Ovary (tissue), 3 donors: ENCODE measurements at regions not wholly inside any gene's neighbourhood (a gene's known extent, or its start where the extent isn't known, plus 50 kb on each side); places are given as distances from the start of the nearest gene placed in this dataset.

Experiments used
- EP300 ChIP-seq: sonication (generic); formaldehyde crosslinking; IDR thresholded peaks from one replicate; pipeline ENCODE4 v1.6.1; 2017; ENCODE audit warnings: antibody characterized with exemption
- POLR2A ChIP-seq: fragments of 450-650 bp; IDR thresholded peaks from one replicate; pipeline ENCODE4 v1.6.1; 2017; ENCODE audit warnings: antibody characterized with exemption, mild to moderate bottlenecking, moderate library complexity
- TF ChIP-seq, protein P1 (sequence below), 3 donors: fragments of 450-650 bp in 2 of 3; fragments of 200-600 bp in 1 of 3; IDR thresholded peaks; one replicate each; pipeline versions ENCODE4 v1.5.1 to v1.8.0; 2016 to 2022; ENCODE audit warnings: antibody characterized with exemption in 3 of 3, mild to moderate bottlenecking in 1 of 3
- donor health status: DM: no; HTN: no; CAD: no.

GRCh38 chr15:85892232-85892631 is 97.5 kb upstream of the KLHL25 start:
- TF ChIP-seq EP300 (no peak), POLR2A (no peak)
- TF ChIP-seq, protein P1, sequence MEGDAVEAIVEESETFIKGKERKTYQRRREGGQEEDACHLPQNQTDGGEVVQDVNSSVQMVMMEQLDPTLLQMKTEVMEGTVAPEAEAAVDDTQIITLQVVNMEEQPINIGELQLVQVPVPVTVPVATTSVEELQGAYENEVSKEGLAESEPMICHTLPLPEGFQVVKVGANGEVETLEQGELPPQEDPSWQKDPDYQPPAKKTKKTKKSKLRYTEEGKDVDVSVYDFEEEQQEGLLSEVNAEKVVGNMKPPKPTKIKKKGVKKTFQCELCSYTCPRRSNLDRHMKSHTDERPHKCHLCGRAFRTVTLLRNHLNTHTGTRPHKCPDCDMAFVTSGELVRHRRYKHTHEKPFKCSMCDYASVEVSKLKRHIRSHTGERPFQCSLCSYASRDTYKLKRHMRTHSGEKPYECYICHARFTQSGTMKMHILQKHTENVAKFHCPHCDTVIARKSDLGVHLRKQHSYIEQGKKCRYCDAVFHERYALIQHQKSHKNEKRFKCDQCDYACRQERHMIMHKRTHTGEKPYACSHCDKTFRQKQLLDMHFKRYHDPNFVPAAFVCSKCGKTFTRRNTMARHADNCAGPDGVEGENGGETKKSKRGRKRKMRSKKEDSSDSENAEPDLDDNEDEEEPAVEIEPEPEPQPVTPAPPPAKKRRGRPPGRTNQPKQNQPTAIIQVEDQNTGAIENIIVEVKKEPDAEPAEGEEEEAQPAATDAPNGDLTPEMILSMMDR (IDR thresholded peaks at IDR 0.05) = no peak
